ENCODE measurements at regions not wholly inside any gene's neighbourhood (a gene's known extent, or its start where the extent isn't known, plus 50 kb on each side); places are given as distances from the start of the nearest gene placed in this dataset.

- no TSS peak for BruUV-seq (replicated peaks)
- intact Hi-C loops (cut with micrococcal nuclease) = no loop called here
- H3K36me3 ChIP-seq (ENCODE audit: low read depth, low read length) = no peaks in the 10 kb centered on the region
- CTCF ChIA-PET = no interaction called here
- H3F3A ChIP-seq (ENCODE audit: low read length, unreplicated experiment) = no peaks in the 10 kb centered on the region
- no peak overlapping the region for H3K9ac ChIP-seq (ENCODE audit: low read length)
- H4K20me1 ChIP-seq (ENCODE audit: low read length) = no peaks in the 10 kb centered on the region
- H3K9me2 ChIP-seq (replicated peaks; ENCODE audit: low read length) = no peaks in the 10 kb centered on the region
- no peaks in the 10 kb centered on the region for H3K27me3 ChIP-seq (ENCODE audit: low read length)
- no peak overlapping the region for H3K27ac ChIP-seq (ENCODE audit: low read length)
- H3K79me2 ChIP-seq (ENCODE audit: low read length) = no peaks in the 10 kb centered on the region
- H3K4me3 ChIP-seq (ENCODE audit: low read length) = no peak overlapping the region
- H2AFZ ChIP-seq (ENCODE audit: low read length) = no peak overlapping the region
- 0 out of 2 replicates have a peak, but pooled peaks cover 11% of the 10 kb centered on the region for H3K9me3 ChIP-seq (ENCODE audit: low read length)
- DNase-seq (no peak), ATAC-seq (no peak)
- no peak for TF ChIP-seq CTCF (conservative IDR thresholded peaks at IDR 0.05; ENCODE audit: low read depth, low read length)
- no peak for TF ChIP-seq EZH2 (IDR thresholded peaks at IDR 0.05; ENCODE audit: low read length, unreplicated experiment)
- TF ChIP-seq EZH2phosphoT487 (IDR thresholded peaks at IDR 0.05; ENCODE audit: borderline replicate concordance, low read length) = no peak
- H3K4me2 ChIP-seq (ENCODE audit: low read length) = no peak overlapping the region
- H3K4me1 ChIP-seq (ENCODE audit: insufficient read depth, low read length) = no peaks in the 10 kb centered on the region
- POLR2A ChIA-PET (ENCODE audit: unreplicated experiment) = no interaction called here
Measured at GRCh38 chr5:3511519-3511918, 84.1 kb upstream of the IRX1 start.

GRCh38 chr5:3510642-3511417 is 84.8 kb upstream of the IRX1 start:
- Histone ChIP-seq H3K4me3 (ENCODE audit: low read length) (no peak overlapping the region), H3K27ac (ENCODE audit: low read length) (no peak overlapping the region), H3K4me1 (ENCODE audit: insufficient read depth, low read length) (no peaks in the 10 kb centered on the region), H3K4me2 (ENCODE audit: low read length) (no peak overlapping the region), H3K9me3 (ENCODE audit: low read length) (0 out of 2 replicates have a peak, but pooled peaks cover 11% of the 10 kb centered on the region), H3K36me3 (ENCODE audit: low read depth, low read length) (no peaks in the 10 kb centered on the region), H4K20me1 (ENCODE audit: low read length) (no peaks in the 10 kb centered on the region), H2AFZ (ENCODE audit: low read length) (no peak overlapping the region), H3F3A (ENCODE audit: low read length, unreplicated experiment) (no peaks in the 10 kb centered on the region), H3K27me3 (ENCODE audit: low read length) (no peaks in the 10 kb centered on the region), H3K9me2 (replicated peaks; ENCODE audit: low read length) (no peaks in the 10 kb centered on the region), H3K9ac (ENCODE audit: low read length) (no peak overlapping the region), H3K79me2 (ENCODE audit: low read length) (no peaks in the 10 kb centered on the region)
- DNase-seq = no peak
- no peak for TF ChIP-seq EZH2 (IDR thresholded peaks at IDR 0.05; ENCODE audit: low read length, unreplicated experiment)
- no peak for TF ChIP-seq CTCF (conservative IDR thresholded peaks at IDR 0.05; ENCODE audit: low read depth, low read length)
- TF ChIP-seq EZH2phosphoT487 (IDR thresholded peaks at IDR 0.05; ENCODE audit: borderline replicate concordance, low read length) = no peak
- ATAC-seq = no peak
- intact Hi-C loops (cut with micrococcal nuclease) = no loop called here
- ChIA-PET POLR2A (ENCODE audit: unreplicated experiment) (no interaction called here), CTCF (no interaction called here)
- BruUV-seq (replicated peaks) = no TSS peak

DNA sequence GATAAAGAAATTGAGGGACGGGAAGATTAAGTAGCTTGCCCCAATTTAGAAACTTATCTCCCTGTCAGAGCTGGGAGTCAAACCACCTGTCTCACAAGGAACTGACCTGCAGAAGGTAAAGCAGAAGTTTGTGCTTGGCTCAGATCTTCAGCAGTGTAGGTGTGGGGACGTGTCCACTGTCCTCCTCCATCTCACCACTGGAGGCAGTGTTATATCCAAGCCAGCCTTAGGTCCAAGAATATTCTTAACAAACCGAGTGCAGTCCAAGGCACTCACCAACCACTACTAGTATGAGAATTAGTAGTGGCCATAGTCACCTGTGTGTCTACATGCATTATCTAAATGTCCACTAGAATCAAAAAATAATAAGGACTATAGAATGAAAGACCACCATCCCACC is 86.3 kb upstream of the IRX1 start:
- DNase-seq (no peak), ATAC-seq (no peak)
- Histone ChIP-seq H3K79me2 (ENCODE audit: low read length) (no peaks in the 10 kb centered on the region), H2AFZ (ENCODE audit: low read length) (no peak overlapping the region), H3F3A (ENCODE audit: low read length, unreplicated experiment) (no peaks in the 10 kb centered on the region), H3K36me3 (ENCODE audit: low read depth, low read length) (no peaks in the 10 kb centered on the region), H3K4me1 (ENCODE audit: insufficient read depth, low read length) (no peaks in the 10 kb centered on the region), H3K27ac (ENCODE audit: low read length) (no peak overlapping the region), H3K27me3 (ENCODE audit: low read length) (no peaks in the 10 kb centered on the region), H3K4me3 (ENCODE audit: low read length) (no peak overlapping the region), H3K9ac (ENCODE audit: low read length) (no peak overlapping the region), H4K20me1 (ENCODE audit: low read length) (no peaks in the 10 kb centered on the region), H3K4me2 (ENCODE audit: low read length) (no peak overlapping the region), H3K9me3 (ENCODE audit: low read length) (peaks cover 14% of the 10 kb centered on the region; the same call in 1 of the 2 replicates), H3K9me2 (replicated peaks; ENCODE audit: low read length) (no peaks in the 10 kb centered on the region)
- CTCF ChIA-PET = no interaction called here
- POLR2A ChIA-PET (ENCODE audit: unreplicated experiment) = no interaction called here
- no TSS peak for BruUV-seq (replicated peaks)
- intact Hi-C loops (cut with micrococcal nuclease) = no loop called here
- no peak for TF ChIP-seq CTCF (conservative IDR thresholded peaks at IDR 0.05; ENCODE audit: low read depth, low read length)
- no peak for TF ChIP-seq EZH2 (IDR thresholded peaks at IDR 0.05; ENCODE audit: low read length, unreplicated experiment)
